Panc1 (cell line): ENCODE measurements at regions not wholly inside any gene's neighbourhood (a gene's known extent, or its start where the extent isn't known, plus 50 kb on each side); places are given as distances from the start of the nearest gene placed in this dataset.

Experiments
- ATAC-seq: fragments of 200-7000 bp; cut with Tn5 transposase; 2 replicates; pipeline ENCODE4 v1.9.1; 2020; ENCODE audit warnings: mild to moderate bottlenecking, moderate library complexity
- BruUV-seq: library from RNA; stranded (reverse); fragments of 400-500 nt; replicated peaks from 2 replicates; lab custom pipeline; 2021; lab: Mats Ljungman, UMichigan
- CTCF ChIA-PET: fragments of 300-600 bp; sonication (Branson Sonifier 250); formaldehyde crosslinking; loops from one replicate; lab custom pipeline; 2022; ENCODE audit warnings: antibody characterized with exemption; lab: Charles Lee
- POLR2A ChIA-PET: fragments of 300-600 bp; sonication (Branson Sonifier 250); formaldehyde crosslinking; loops from one replicate; lab custom pipeline; 2022; ENCODE audit warnings: antibody characterized with exemption; lab: Charles Lee
- DNase-seq: peaks from one replicate; pipeline ENCODE4 v3.0.0-alpha.2; 2010; ENCODE audit warnings: low read depth, low spot score
- H3K27ac ChIP-seq: 2 replicates; pipeline ENCODE4 v1.5.1; 2011; ENCODE audit warnings: mild to moderate bottlenecking, low read length, inconsistent platforms
- H3K27me3 ChIP-seq: fragments of 200-500 bp; sonication (Bioruptor generic); 2 replicates; pipeline ENCODE4 v1.6.0; 2014; ENCODE audit warnings: low read length, inconsistent platforms; ENCODE audit not compliant: control insufficient read depth, insufficient read depth
- H3K36me3 ChIP-seq: fragments of 200-500 bp; sonication (Bioruptor generic); 2 replicates; pipeline ENCODE4 v1.5.1; 2014; ENCODE audit warnings: inconsistent platforms, mild to moderate bottlenecking, low read length, moderate library complexity; ENCODE audit not compliant: control insufficient read depth, insufficient read depth
- H3K4me1 ChIP-seq: 2 replicates; pipeline ENCODE4 v1.5.1; 2011; ENCODE audit warnings: inconsistent platforms, mild to moderate bottlenecking, low read length, moderate library complexity; ENCODE audit not compliant: control insufficient read depth, insufficient read depth
- H3K4me3 ChIP-seq, 2 experiments: 2 replicates each; pipeline ENCODE4 v1.5.1; 2011 to 2012; ENCODE audit warnings: low read depth in 2 of 2, low read length in 2 of 2, mild to moderate bottlenecking in 2 of 2, inconsistent platforms in 1 of 2, moderate library complexity in 1 of 2
- H3K9me3 ChIP-seq: fragments of 200-500 bp; sonication (Bioruptor generic); 2 replicates; pipeline ENCODE4 v1.5.1; 2014; ENCODE audit warnings: low read depth, mild to moderate bottlenecking, inconsistent platforms, low read length, moderate library complexity; ENCODE audit not compliant: control insufficient read depth, insufficient read depth
- POLR2AphosphoS5 ChIP-seq: IDR thresholded peaks from 2 replicates; pipeline ENCODE4 v1.6.1; 2012; ENCODE audit warnings: mild to moderate bottlenecking, low read depth, low read length, moderate library complexity
- REST ChIP-seq, 2 experiments: IDR thresholded peaks; 2 replicates each; pipeline ENCODE4 v1.6.1; 2011 to 2012; ENCODE audit warnings: low read depth in 2 of 2, control low read depth in 1 of 2, low read length in 1 of 2, mild to moderate bottlenecking in 1 of 2, moderate library complexity in 1 of 2; ENCODE audit not compliant: insufficient read depth in 1 of 2
- SIN3A ChIP-seq: IDR thresholded peaks from 2 replicates; pipeline ENCODE4 v1.6.1; 2012; ENCODE audit warnings: low read depth, mild to moderate bottlenecking, low read length, moderate library complexity, borderline replicate concordance; ENCODE audit not compliant: insufficient read depth
- TCF7L2 ChIP-seq: IDR thresholded peaks from 2 replicates; pipeline ENCODE4 v1.6.1; 2011; ENCODE audit warnings: mild to moderate bottlenecking, low read depth, low read length, inconsistent platforms
- in situ Hi-C: cut with HindIII; loops from 2 replicates; pipeline ENCODE4 v1.10.0; 2016; ENCODE audit warnings: low sequenced_read_pairs, low pct_unique_long_range_greater_than_20kb
- intact Hi-C: fragments of 100-400 bp; cut with micrococcal nuclease; formaldehyde crosslinking; loops from one replicate; pipeline ENCODE4 v1.10.0; 2022; ENCODE audit not compliant: unreplicated experiment
- TF ChIP-seq, protein P1 (sequence below): fragments of 450-650 bp; IDR thresholded peaks from 2 replicates; pipeline ENCODE4 v1.5.1; 2017; ENCODE audit warnings: mild to moderate bottlenecking

DNA sequence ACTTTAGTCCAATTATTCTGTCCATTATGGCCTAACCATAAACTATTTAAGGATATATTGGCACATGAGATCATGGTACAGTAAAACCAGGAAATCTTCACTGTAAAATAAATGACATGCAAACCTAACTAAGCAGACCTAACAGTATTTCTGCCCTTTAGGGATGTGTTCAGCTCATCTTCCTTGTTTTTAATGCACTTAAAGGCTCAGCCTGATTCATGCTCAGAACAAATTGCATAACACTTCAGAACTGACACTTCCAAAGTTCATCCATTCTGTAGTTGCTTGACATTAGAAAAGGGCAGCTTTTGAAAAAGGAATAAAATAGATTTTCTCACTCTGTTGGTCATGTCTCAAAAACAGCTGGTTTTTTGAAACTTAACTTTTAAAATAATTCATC, 708.5 kb downstream of the C12orf50 start:
- DNase-seq (no peak), ATAC-seq (no peak)
- ChIA-PET POLR2A (no interaction called here), CTCF (no interaction called here)
- intact Hi-C loops: no loop called here
- Histone ChIP-seq H3K27me3 (no peaks in the 10 kb centered on the region), H3K36me3 (no peaks in the 10 kb centered on the region), H3K4me1 (no peaks in the 10 kb centered on the region), H3K4me3 (no peak overlapping the region), H3K27ac (no peak overlapping the region), H3K9me3 (no peaks in the 10 kb centered on the region)
- no peak for TF ChIP-seq SIN3A
- no peak for TF ChIP-seq REST (IDR thresholded peaks at IDR 0.05; ENCODE audit: insufficient read depth in 1 of 2, low read depth in 2 of 2, low read length in 1 of 2)
- TF ChIP-seq, protein P1, sequence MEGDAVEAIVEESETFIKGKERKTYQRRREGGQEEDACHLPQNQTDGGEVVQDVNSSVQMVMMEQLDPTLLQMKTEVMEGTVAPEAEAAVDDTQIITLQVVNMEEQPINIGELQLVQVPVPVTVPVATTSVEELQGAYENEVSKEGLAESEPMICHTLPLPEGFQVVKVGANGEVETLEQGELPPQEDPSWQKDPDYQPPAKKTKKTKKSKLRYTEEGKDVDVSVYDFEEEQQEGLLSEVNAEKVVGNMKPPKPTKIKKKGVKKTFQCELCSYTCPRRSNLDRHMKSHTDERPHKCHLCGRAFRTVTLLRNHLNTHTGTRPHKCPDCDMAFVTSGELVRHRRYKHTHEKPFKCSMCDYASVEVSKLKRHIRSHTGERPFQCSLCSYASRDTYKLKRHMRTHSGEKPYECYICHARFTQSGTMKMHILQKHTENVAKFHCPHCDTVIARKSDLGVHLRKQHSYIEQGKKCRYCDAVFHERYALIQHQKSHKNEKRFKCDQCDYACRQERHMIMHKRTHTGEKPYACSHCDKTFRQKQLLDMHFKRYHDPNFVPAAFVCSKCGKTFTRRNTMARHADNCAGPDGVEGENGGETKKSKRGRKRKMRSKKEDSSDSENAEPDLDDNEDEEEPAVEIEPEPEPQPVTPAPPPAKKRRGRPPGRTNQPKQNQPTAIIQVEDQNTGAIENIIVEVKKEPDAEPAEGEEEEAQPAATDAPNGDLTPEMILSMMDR: no peak
- TF ChIP-seq POLR2AphosphoS5: no peak
- TF ChIP-seq TCF7L2: no peak
- in situ Hi-C loops: no loop called here
- BruUV-seq: no TSS peak

GRCh38 chr12:87317302-87317701, 711.9 kb downstream of the C12orf50 start:
- ChIA-PET POLR2A (no interaction called here), CTCF (no interaction called here)
- DNase-seq (no peak), ATAC-seq (no peak)
- Histone ChIP-seq H3K4me3 (no peak overlapping the region), H3K27me3 (no peaks in the 10 kb centered on the region), H3K27ac (no peak overlapping the region), H3K36me3 (no peaks in the 10 kb centered on the region), H3K9me3 (no peaks in the 10 kb centered on the region), H3K4me1 (no peaks in the 10 kb centered on the region)
- in situ Hi-C loops (no loop called here), intact Hi-C loops (no loop called here)
- TF ChIP-seq, protein P1: no peak
- TF ChIP-seq REST (IDR thresholded peaks at IDR 0.05; ENCODE audit: insufficient read depth in 1 of 2, low read depth in 2 of 2, low read length in 1 of 2) (no peak), SIN3A (no peak), POLR2AphosphoS5 (no peak), TCF7L2 (no peak)
- BruUV-seq: no TSS peak
